A204.1 (cell line): ENCODE measurements at regions not wholly inside any gene's neighbourhood (a gene's known extent, or its start where the extent isn't known, plus 50 kb on each side); places are given as distances from the start of the nearest gene placed in this dataset.

Experiments used
- FAIRE-seq: peaks from 2 replicates; lab custom pipeline; 2012; peaks lifted over from hg19 to GRCh38; lab: Jason Lieb, UNC

- no peak for FAIRE-seq
Measured at GRCh38 chr18:27899893-27900292, 277.0 kb downstream of the CDH2 start.

GRCh38 chr18:27894746-27895145 lies 282.2 kb downstream of the CDH2 start:
- no peak for FAIRE-seq

GRCh38 chr18:27887711-27888495 lies 289.0 kb downstream of the CDH2 start:
- FAIRE-seq, result no peak

- no peak for FAIRE-seq
Measured at GRCh38 chr18:27887287-27887686, 289.6 kb downstream of the CDH2 start.

- no peak for FAIRE-seq
Measured at GRCh38 chr18:27879540-27879939, 297.4 kb downstream of the CDH2 start.

- FAIRE-seq, result no peak
Measured at GRCh38 chr18:27871726-27872125, 305.2 kb downstream of the CDH2 start.

GRCh38 chr18:27869735-27870134 lies 307.2 kb downstream of the CDH2 start:
- no peak for FAIRE-seq

- no peak for FAIRE-seq
Measured at GRCh38 chr18:27865431-27865830, 311.5 kb downstream of the CDH2 start.

- no peak for FAIRE-seq
Measured at GRCh38 chr18:27863780-27864430, 313.0 kb downstream of the CDH2 start.

- no peak for FAIRE-seq
Measured at GRCh38 chr18:27862041-27862682, 314.8 kb downstream of the CDH2 start.

- no peak for FAIRE-seq
Measured at GRCh38 chr18:27861539-27861938, 315.4 kb downstream of the CDH2 start.

GRCh38 chr18:27860701-27861107 lies 316.2 kb downstream of the CDH2 start:
- no peak for FAIRE-seq

- no peak for FAIRE-seq
Measured at GRCh38 chr18:27860011-27860410, 316.9 kb downstream of the CDH2 start.

GRCh38 chr18:27856820-27857219 lies 320.1 kb downstream of the CDH2 start:
- no peak for FAIRE-seq

- FAIRE-seq, result no peak
Measured at GRCh38 chr18:27855486-27855885, 321.4 kb downstream of the CDH2 start.

GRCh38 chr18:27854631-27855030 lies 322.3 kb downstream of the CDH2 start:
- FAIRE-seq, result no peak

GRCh38 chr18:27848336-27848735 lies 328.6 kb downstream of the CDH2 start:
- FAIRE-seq, result no peak

- FAIRE-seq, result no peak
Measured at GRCh38 chr18:27847412-27847811, 329.5 kb downstream of the CDH2 start.

GRCh38 chr18:27845897-27846296 lies 331.0 kb downstream of the CDH2 start:
- FAIRE-seq, result no peak

GRCh38 chr18:27843783-27844777 lies 332.9 kb downstream of the CDH2 start:
- FAIRE-seq, result no peak

- no peak for FAIRE-seq
Measured at GRCh38 chr18:27839141-27839540, 337.8 kb downstream of the CDH2 start.

- no peak for FAIRE-seq
Measured at GRCh38 chr18:27838225-27838624, 338.7 kb downstream of the CDH2 start.
